Right lobe of liver (tissue), 6 donors: ENCODE measurements at regions not wholly inside any gene's neighbourhood (a gene's known extent, or its start where the extent isn't known, plus 50 kb on each side); places are given as distances from the start of the nearest gene placed in this dataset.

Source experiments
- ATAC-seq, 4 donors: fragments of 200-7000 bp; cut with Tn5 transposase; one replicate each; pipeline ENCODE4 v1.9.1; 2020; ENCODE audit warnings: mild to moderate bottlenecking in 4 of 4, moderate library complexity in 4 of 4
- DNase-seq, 3 donors: peaks; one replicate each; pipeline ENCODE4 v3.0.0-alpha.2; 2020
- H3K27ac ChIP-seq, 3 donors: fragments of 200-600 bp; one replicate each; pipeline ENCODE4 v1.8.0; 2022
- H3K27me3 ChIP-seq, 2 donors: fragments of 200-600 bp; one replicate each; pipeline ENCODE4 v1.8.0; 2022
- H3K36me3 ChIP-seq, 4 donors: fragments of 200-600 bp; sonication (generic) in 1 of 4; one replicate each; pipeline versions ENCODE4 v1.5.1 to v1.8.0; 2017 to 2022; ENCODE audit warnings: control low read depth in 1 of 4
- H3K4me1 ChIP-seq, 4 donors: fragments of 200-600 bp; sonication (generic) in 1 of 4; one replicate each; pipeline versions ENCODE4 v1.5.1 to v1.8.0; 2017 to 2022; ENCODE audit warnings: control low read depth in 1 of 4
- H3K4me3 ChIP-seq, 3 donors: fragments of 200-600 bp; one replicate each; pipeline ENCODE4 v1.8.0; 2022
- H3K9me3 ChIP-seq, 4 donors: fragments of 200-600 bp; sonication (generic) in 1 of 4; one replicate each; pipeline versions ENCODE4 v1.5.1 to v1.8.0; 2017 to 2022; ENCODE audit warnings: control low read depth in 1 of 4
- POLR2A ChIP-seq: fragments of 450-650 bp; IDR thresholded peaks from one replicate; pipeline ENCODE4 v1.6.1; 2017; ENCODE audit warnings: antibody characterized with exemption, mild to moderate bottlenecking
- WGBS: methylation state at CpG from one replicate; pipeline ENCODE4 v1.1.6; 2018; ENCODE audit warnings: low coverage, low lambda C conversion rate; ENCODE audit not compliant: insufficient coverage; ENCODE audit errors: missing lambda C conversion rate; 5-methylcytosine and 5-hydroxymethylcytosine counted together
- intact Hi-C, 2 donors: fragments of 100-400 bp; cut with DNase I; formaldehyde crosslinking; loops; one replicate each; pipeline versions ENCODE4 v1.11.2 to v1.14.1; 2022
- TF ChIP-seq, protein P1 (sequence below), 4 donors: fragments of 200-600 bp in 3 of 4; fragments of 450-650 bp in 1 of 4; IDR thresholded peaks; one replicate each; pipeline versions ENCODE4 v1.5.1 to v1.8.0; 2016 to 2022; ENCODE audit warnings: antibody characterized with exemption in 4 of 4, mild to moderate bottlenecking in 2 of 4
- donor health status: DM: no; HTN: yes; CAD: no.
- donor health status: DM: no; HTN: no; CAD: no.
- donor health status: DM: no; HTN: no; CAD: no.
- donor health status: DM: no; HTN: yes; CAD: no.
- donor health status: DM: no; HTN: yes; CAD: no.

DNA sequence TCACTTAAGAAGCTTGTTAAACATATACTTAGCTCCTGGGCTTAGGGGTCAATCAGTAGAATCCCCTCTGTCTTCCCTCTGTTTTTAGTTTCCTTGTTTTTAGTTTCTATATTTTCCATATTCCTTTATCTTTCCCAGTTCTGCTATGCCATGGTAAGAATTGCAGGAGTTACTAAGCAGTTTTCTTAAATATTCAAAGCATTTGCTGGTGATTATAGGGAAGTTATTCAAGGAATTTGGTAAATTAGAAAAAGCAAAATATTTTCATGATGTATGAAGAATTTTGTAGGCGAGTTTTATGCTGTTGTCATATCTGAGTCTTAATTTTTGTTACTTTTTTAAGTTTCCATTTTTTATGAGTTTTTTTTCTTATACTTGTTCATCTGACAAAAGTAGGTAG, 91.6 kb upstream of the NUDT6 start:
- Histone ChIP-seq H3K36me3 (no peaks in the 10 kb centered on the region), H3K27me3 (no peaks in the 10 kb centered on the region), H3K4me1 (no peaks in the 10 kb centered on the region), H3K27ac (no peak overlapping the region), H3K9me3 (no peaks in the 10 kb centered on the region), H3K4me3 (no peak overlapping the region)
- DNase-seq = no peak
- ATAC-seq = no peak
- intact Hi-C loops = no loop called here
- 93% methylated on average over 1 of the region's 1 CpG for WGBS
- TF ChIP-seq, protein P1, sequence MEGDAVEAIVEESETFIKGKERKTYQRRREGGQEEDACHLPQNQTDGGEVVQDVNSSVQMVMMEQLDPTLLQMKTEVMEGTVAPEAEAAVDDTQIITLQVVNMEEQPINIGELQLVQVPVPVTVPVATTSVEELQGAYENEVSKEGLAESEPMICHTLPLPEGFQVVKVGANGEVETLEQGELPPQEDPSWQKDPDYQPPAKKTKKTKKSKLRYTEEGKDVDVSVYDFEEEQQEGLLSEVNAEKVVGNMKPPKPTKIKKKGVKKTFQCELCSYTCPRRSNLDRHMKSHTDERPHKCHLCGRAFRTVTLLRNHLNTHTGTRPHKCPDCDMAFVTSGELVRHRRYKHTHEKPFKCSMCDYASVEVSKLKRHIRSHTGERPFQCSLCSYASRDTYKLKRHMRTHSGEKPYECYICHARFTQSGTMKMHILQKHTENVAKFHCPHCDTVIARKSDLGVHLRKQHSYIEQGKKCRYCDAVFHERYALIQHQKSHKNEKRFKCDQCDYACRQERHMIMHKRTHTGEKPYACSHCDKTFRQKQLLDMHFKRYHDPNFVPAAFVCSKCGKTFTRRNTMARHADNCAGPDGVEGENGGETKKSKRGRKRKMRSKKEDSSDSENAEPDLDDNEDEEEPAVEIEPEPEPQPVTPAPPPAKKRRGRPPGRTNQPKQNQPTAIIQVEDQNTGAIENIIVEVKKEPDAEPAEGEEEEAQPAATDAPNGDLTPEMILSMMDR (IDR thresholded peaks at IDR 0.05) = no peak
- no peak for TF ChIP-seq POLR2A

DNA sequence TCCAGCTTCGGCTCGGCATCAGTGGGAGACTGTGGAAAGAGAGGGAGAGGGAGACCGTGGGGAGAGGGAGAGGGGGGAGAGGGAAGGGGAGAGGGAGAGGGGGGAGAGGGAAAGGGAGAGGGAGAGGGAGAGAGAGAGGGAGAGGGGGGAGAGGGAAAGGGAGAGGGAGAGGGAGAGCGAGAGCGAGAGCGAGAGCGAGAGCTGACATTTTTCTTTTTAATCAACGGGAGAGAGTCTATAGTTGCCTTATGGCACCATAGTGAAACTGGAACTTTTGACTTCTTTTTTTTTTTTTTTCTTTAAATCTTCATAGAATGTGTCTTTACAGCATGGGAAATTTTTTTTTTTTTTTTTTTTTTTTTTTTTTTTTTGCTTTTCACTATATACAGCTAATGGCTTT, 94.7 kb upstream of the NUDT6 start:
- Histone ChIP-seq H3K36me3 (no peaks in the 10 kb centered on the region), H3K27ac (no peak overlapping the region), H3K4me1 (no peaks in the 10 kb centered on the region), H3K4me3 (no peak overlapping the region), H3K27me3 (no peaks in the 10 kb centered on the region), H3K9me3 (no peaks in the 10 kb centered on the region)
- 97% methylated on average over 7 of the region's 8 CpGs for WGBS
- TF ChIP-seq, protein P1 (IDR thresholded peaks at IDR 0.05) = no peak
- TF ChIP-seq POLR2A = no peak
- ATAC-seq (no peak), DNase-seq (no peak)
- intact Hi-C loops = no loop called here

DNA sequence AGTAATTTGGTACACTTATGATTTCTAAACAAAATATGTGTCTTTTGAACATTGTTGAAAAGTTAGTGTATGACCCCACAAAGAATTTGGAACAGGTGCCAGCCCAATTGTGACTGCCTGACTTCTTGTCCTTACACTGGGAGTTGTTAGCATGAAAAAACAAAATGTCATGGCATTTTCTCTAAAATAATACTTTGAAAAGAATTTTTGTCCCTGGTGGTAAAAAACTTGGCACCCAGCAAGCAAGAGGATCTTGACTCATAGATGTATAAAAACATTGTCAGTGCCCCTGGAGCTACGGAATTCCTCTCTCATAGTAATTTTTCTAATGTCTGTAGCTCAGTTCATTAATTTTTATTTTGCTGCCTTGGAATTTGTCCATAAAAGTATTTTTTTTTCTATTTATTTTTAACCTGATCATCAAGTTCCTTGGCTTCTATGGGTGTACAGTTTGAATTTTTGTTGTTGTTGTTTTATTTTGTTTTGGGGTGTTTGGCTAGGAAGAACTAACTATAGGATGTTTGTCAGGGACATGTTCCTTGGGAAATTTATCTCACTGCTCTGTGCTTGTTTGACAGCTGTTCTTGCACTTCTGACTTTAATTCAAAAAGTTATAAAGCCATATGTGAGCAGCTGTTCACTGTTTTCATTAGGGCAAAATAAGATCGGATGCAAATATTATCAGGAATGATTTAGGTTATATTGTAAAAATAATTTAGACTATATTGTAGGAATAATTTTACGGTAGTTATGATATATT, 95.4 kb upstream of the NUDT6 start:
- no peaks in the 10 kb centered on the region for H3K9me3 ChIP-seq
- TF ChIP-seq POLR2A = no peak
- TF ChIP-seq, protein P1 (IDR thresholded peaks at IDR 0.05) = no peak
- no peak for ATAC-seq
- no peaks in the 10 kb centered on the region for H3K36me3 ChIP-seq
- no peak overlapping the region for H3K27ac ChIP-seq
- WGBS = 76% methylated on average over 3 of the region's 3 CpGs
- H3K4me1 ChIP-seq = no peaks in the 10 kb centered on the region
- intact Hi-C loops = no loop called here
- no peaks in the 10 kb centered on the region for H3K27me3 ChIP-seq
- no peak overlapping the region for H3K4me3 ChIP-seq
- no peak for DNase-seq

DNA sequence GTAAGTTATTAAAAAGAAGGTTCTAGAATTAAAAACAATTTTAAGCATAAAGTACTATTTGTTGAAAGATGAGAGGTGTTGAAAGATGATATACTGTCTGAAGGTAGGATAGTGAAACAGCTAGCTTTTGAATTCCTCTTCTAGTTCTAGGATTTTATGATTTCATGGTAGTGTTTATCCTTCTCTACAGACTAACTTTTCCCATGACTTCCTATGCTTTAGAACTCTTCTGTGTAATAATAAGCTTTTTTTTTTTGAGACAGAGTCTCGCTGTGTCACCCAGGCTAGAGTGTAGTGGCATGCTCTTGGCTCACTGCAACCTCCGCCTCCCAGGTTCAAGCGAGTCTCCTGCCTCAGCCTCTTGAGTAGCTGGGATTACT, 96.0 kb upstream of the NUDT6 start:
- WGBS = 64% methylated on average over 3 of the region's 3 CpGs
- Histone ChIP-seq H3K27ac (no peak overlapping the region), H3K4me1 (no peaks in the 10 kb centered on the region), H3K4me3 (no peak overlapping the region), H3K36me3 (no peaks in the 10 kb centered on the region), H3K27me3 (no peaks in the 10 kb centered on the region), H3K9me3 (no peaks in the 10 kb centered on the region)
- TF ChIP-seq POLR2A = no peak
- TF ChIP-seq, protein P1 (IDR thresholded peaks at IDR 0.05) = no peak
- intact Hi-C loops = no loop called here
- ATAC-seq (no peak), DNase-seq (no peak)

DNA sequence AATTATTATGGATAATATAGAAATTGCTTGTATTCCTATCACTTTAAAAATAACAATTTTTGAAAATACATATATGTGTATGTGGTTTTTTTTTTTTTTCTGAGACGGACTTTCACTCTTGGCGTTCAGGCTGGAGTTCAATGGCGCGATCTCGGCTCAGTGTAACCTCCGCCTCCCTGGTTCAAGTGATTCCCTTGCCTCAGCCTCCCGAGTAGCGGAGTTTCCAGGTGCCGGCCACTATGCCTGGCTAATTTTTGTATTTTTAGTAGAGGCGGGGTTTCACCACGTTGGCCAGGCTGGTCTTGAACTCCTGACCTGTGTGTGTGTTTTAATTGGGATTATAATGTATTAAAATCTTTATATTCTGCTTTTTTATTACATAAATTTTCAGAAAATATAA, 97.9 kb upstream of the NUDT6 start:
- intact Hi-C loops = no loop called here
- H3K4me3 ChIP-seq = no peak overlapping the region
- H3K36me3 ChIP-seq = no peaks in the 10 kb centered on the region
- over 99% methylated on average over 11 of the region's 11 CpGs for WGBS
- no peaks in the 10 kb centered on the region for H3K9me3 ChIP-seq
- TF ChIP-seq, protein P1 (IDR thresholded peaks at IDR 0.05) = no peak
- no peak for TF ChIP-seq POLR2A
- no peak overlapping the region for H3K27ac ChIP-seq
- no peaks in the 10 kb centered on the region for H3K4me1 ChIP-seq
- H3K27me3 ChIP-seq = no peaks in the 10 kb centered on the region
- DNase-seq (no peak), ATAC-seq (no peak)
